ENCODE measurements at regions not wholly inside any gene's neighbourhood (a gene's known extent, or its start where the extent isn't known, plus 50 kb on each side); places are given as distances from the start of the nearest gene placed in this dataset.

- intact Hi-C loops (cut with DNase I): no loop called here
- no peaks in the 10 kb centered on the region for H3K9me3 ChIP-seq
- H3K36me3 ChIP-seq: no peaks in the 10 kb centered on the region
- no peak for TF ChIP-seq POLR2A (IDR thresholded peaks at IDR 0.05)
- no peak for TF ChIP-seq CTCF (IDR thresholded peaks at IDR 0.05)
- WGBS, 2 donors: 37 to 58% methylated on average over 4 to 6 of the region's 6 CpGs
- no peak overlapping the region for H3K27ac ChIP-seq
- H3K4me1 ChIP-seq: no peaks in the 10 kb centered on the region
- H3K27me3 ChIP-seq: peaks cover 0 to 7% (median 0%) of the 10 kb centered on the region in 4 donors
- DNase-seq: no peak
- no peak overlapping the region for H3K4me3 ChIP-seq
These were observed 81.2 kb downstream of the INSIG2 start for GRCh38 chr2:118169359-118170005.

- no peaks in the 10 kb centered on the region for H3K9me3 ChIP-seq
- DNase-seq: no peak
- no peaks in the 10 kb centered on the region for H3K36me3 ChIP-seq
- peaks cover 0 to 7% (median 0%) of the 10 kb centered on the region in 4 donors for H3K27me3 ChIP-seq
- no peak overlapping the region for H3K4me3 ChIP-seq
- no peaks in the 10 kb centered on the region for H3K4me1 ChIP-seq
- intact Hi-C loops (cut with DNase I): no loop called here
- TF ChIP-seq CTCF (IDR thresholded peaks at IDR 0.05): no peak
- TF ChIP-seq POLR2A (IDR thresholded peaks at IDR 0.05): no peak
- no peak overlapping the region for H3K27ac ChIP-seq
- WGBS, 2 donors: 42 to 72% methylated on average over 3 of the region's 3 CpGs
These were observed 80.3 kb downstream of the INSIG2 start for GRCh38 chr2:118168615-118169014.

GRCh38 chr2:118167026-118167425 is 78.8 kb downstream of the INSIG2 start:
- intact Hi-C loops (cut with DNase I): no loop called here
- no peak overlapping the region for H3K27ac ChIP-seq
- WGBS, 2 donors: 54 to 67% methylated on average over 2 of the region's 2 CpGs
- no peak for TF ChIP-seq POLR2A (IDR thresholded peaks at IDR 0.05)
- no peak for TF ChIP-seq CTCF (IDR thresholded peaks at IDR 0.05)
- no peaks in the 10 kb centered on the region for H3K27me3 ChIP-seq
- DNase-seq: no peak
- H3K4me3 ChIP-seq: no peak overlapping the region
- no peaks in the 10 kb centered on the region for H3K36me3 ChIP-seq
- H3K9me3 ChIP-seq: no peaks in the 10 kb centered on the region
- H3K4me1 ChIP-seq: no peaks in the 10 kb centered on the region

- Histone ChIP-seq H3K9me3 (no peaks in the 10 kb centered on the region), H3K27ac (no peak overlapping the region), H3K27me3 (no peaks in the 10 kb centered on the region), H3K4me1 (no peaks in the 10 kb centered on the region), H3K36me3 (no peaks in the 10 kb centered on the region), H3K4me3 (no peak overlapping the region)
- intact Hi-C loops (cut with DNase I): no loop called here
- no peak for TF ChIP-seq POLR2A (IDR thresholded peaks at IDR 0.05)
- TF ChIP-seq CTCF (IDR thresholded peaks at IDR 0.05): no peak
- DNase-seq: no peak
These were observed 78.0 kb downstream of the INSIG2 start for GRCh38 chr2:118166242-118166641.

- TF ChIP-seq POLR2A (IDR thresholded peaks at IDR 0.05): no peak
- TF ChIP-seq CTCF (IDR thresholded peaks at IDR 0.05): no peak
- Histone ChIP-seq H3K4me1 (no peaks in the 10 kb centered on the region), H3K4me3 (no peak overlapping the region), H3K27me3 (no peaks in the 10 kb centered on the region), H3K27ac (no peak overlapping the region), H3K36me3 (no peaks in the 10 kb centered on the region), H3K9me3 (no peaks in the 10 kb centered on the region)
- intact Hi-C loops (cut with DNase I): no loop called here
- DNase-seq: no peak
- 91 to 92% methylated on average over 2 of the region's 2 CpGs for WGBS, 2 donors
These were observed 77.3 kb downstream of the INSIG2 start for GRCh38 chr2:118165595-118165994.

Measured in esophagus squamous epithelium (tissue), 5 donors.